ENCODE measurements at regions not wholly inside any gene's neighbourhood (a gene's known extent, or its start where the extent isn't known, plus 50 kb on each side); places are given as distances from the start of the nearest gene placed in this dataset.

DNA sequence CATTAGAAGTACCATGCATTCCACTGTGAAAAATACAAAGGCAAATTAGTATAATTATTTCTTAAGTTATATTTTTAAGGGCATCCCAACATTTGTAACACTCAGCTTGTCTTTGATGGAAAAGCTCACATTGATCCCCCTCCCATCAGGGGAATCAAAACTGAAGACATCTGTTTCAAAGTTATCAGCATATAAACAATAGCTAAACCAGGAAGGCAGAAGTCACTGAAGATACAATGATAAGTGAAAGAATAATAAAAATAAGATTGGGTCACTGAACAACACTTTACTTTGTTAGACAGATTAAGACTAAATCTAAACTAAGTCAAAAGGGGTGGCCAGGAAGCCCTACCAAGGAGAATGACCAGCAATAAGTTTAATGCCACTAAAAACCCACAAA is 801.9 kb upstream of the ACO1 start:
- Histone ChIP-seq H3K9me3 (ENCODE audit: low read length) (no peaks in the 10 kb centered on the region), H3K36me3 (ENCODE audit: insufficient read depth, low read length) (no peaks in the 10 kb centered on the region), H4K20me1 (ENCODE audit: insufficient read depth, low read length) (no peaks in the 10 kb centered on the region), H3K9ac (ENCODE audit: low read length) (no peak overlapping the region), H3K4me2 (ENCODE audit: low read length) (no peak overlapping the region), H3K27ac (ENCODE audit: low read depth, low read length, poor library complexity, severe bottlenecking) (no peak overlapping the region), H3K4me1 (ENCODE audit: insufficient read depth, low read length, severe bottlenecking) (no peaks in the 10 kb centered on the region), H2AFZ (ENCODE audit: low read length) (no peak overlapping the region), H3K9me2 (ENCODE audit: low read depth, low read length) (no peaks in the 10 kb centered on the region), H3K4me3 (ENCODE audit: low read depth, low read length, poor library complexity, severe bottlenecking) (no peak overlapping the region), H3K79me2 (ENCODE audit: insufficient read depth, low read length) (no peaks in the 10 kb centered on the region), H3F3A (ENCODE audit: insufficient read depth, low read length) (no peaks in the 10 kb centered on the region), H3K27me3 (ENCODE audit: insufficient read depth, low read length) (no peaks in the 10 kb centered on the region)
- TF ChIP-seq, protein P1, sequence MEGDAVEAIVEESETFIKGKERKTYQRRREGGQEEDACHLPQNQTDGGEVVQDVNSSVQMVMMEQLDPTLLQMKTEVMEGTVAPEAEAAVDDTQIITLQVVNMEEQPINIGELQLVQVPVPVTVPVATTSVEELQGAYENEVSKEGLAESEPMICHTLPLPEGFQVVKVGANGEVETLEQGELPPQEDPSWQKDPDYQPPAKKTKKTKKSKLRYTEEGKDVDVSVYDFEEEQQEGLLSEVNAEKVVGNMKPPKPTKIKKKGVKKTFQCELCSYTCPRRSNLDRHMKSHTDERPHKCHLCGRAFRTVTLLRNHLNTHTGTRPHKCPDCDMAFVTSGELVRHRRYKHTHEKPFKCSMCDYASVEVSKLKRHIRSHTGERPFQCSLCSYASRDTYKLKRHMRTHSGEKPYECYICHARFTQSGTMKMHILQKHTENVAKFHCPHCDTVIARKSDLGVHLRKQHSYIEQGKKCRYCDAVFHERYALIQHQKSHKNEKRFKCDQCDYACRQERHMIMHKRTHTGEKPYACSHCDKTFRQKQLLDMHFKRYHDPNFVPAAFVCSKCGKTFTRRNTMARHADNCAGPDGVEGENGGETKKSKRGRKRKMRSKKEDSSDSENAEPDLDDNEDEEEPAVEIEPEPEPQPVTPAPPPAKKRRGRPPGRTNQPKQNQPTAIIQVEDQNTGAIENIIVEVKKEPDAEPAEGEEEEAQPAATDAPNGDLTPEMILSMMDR (IDR thresholded peaks at IDR 0.05; ENCODE audit: low read length) = no peak
- TF ChIP-seq EZH2 (IDR thresholded peaks at IDR 0.05; ENCODE audit: borderline replicate concordance, low read length) = no peak

DNA sequence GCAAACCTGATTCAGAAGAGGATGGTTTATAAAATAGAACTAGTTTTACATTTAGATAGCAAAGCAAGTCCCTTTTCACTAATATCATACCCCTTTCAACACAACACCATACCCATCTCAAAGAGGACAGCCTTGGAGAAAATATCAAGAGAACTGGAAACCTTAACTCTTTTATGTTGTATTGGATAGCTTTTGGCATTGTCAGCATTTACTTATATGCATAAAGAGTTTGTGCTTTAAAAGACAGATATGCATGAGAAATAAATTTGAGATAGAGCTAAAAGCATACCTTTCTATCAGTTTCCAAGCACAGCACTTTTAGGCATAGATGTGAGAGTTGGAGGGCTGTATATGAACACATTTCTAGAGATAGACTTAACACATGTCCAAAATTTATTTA is 799.3 kb upstream of the ACO1 start:
- Histone ChIP-seq H2AFZ (ENCODE audit: low read length) (no peak overlapping the region), H3K9me2 (ENCODE audit: low read depth, low read length) (no peaks in the 10 kb centered on the region), H3K9me3 (ENCODE audit: low read length) (no peaks in the 10 kb centered on the region), H3F3A (ENCODE audit: insufficient read depth, low read length) (no peaks in the 10 kb centered on the region), H3K4me1 (ENCODE audit: insufficient read depth, low read length, severe bottlenecking) (no peaks in the 10 kb centered on the region), H3K27me3 (ENCODE audit: insufficient read depth, low read length) (no peaks in the 10 kb centered on the region), H3K79me2 (ENCODE audit: insufficient read depth, low read length) (no peaks in the 10 kb centered on the region), H3K4me2 (ENCODE audit: low read length) (no peak overlapping the region), H3K36me3 (ENCODE audit: insufficient read depth, low read length) (no peaks in the 10 kb centered on the region), H4K20me1 (ENCODE audit: insufficient read depth, low read length) (no peaks in the 10 kb centered on the region), H3K27ac (ENCODE audit: low read depth, low read length, poor library complexity, severe bottlenecking) (no peak overlapping the region), H3K4me3 (ENCODE audit: low read depth, low read length, poor library complexity, severe bottlenecking) (no peak overlapping the region), H3K9ac (ENCODE audit: low read length) (no peak overlapping the region)
- TF ChIP-seq EZH2 (IDR thresholded peaks at IDR 0.05; ENCODE audit: borderline replicate concordance, low read length) = no peak
- TF ChIP-seq, protein P1 (IDR thresholded peaks at IDR 0.05; ENCODE audit: low read length) = no peak

GRCh38 chr9:31587146-31587545 is 797.3 kb upstream of the ACO1 start:
- H3K79me2 ChIP-seq (ENCODE audit: insufficient read depth, low read length) = no peaks in the 10 kb centered on the region
- H3K9me2 ChIP-seq (ENCODE audit: low read depth, low read length) = no peaks in the 10 kb centered on the region
- H4K20me1 ChIP-seq (ENCODE audit: insufficient read depth, low read length) = no peaks in the 10 kb centered on the region
- no peaks in the 10 kb centered on the region for H3K27me3 ChIP-seq (ENCODE audit: insufficient read depth, low read length)
- no peak overlapping the region for H3K4me2 ChIP-seq (ENCODE audit: low read length)
- H3F3A ChIP-seq (ENCODE audit: insufficient read depth, low read length) = no peaks in the 10 kb centered on the region
- TF ChIP-seq, protein P1 (IDR thresholded peaks at IDR 0.05; ENCODE audit: low read length) = no peak
- TF ChIP-seq EZH2 (IDR thresholded peaks at IDR 0.05; ENCODE audit: borderline replicate concordance, low read length) = no peak
- H3K9me3 ChIP-seq (ENCODE audit: low read length) = no peaks in the 10 kb centered on the region
- H3K4me3 ChIP-seq (ENCODE audit: low read depth, low read length, poor library complexity, severe bottlenecking) = no peak overlapping the region
- H3K27ac ChIP-seq (ENCODE audit: low read depth, low read length, poor library complexity, severe bottlenecking) = no peak overlapping the region
- H2AFZ ChIP-seq (ENCODE audit: low read length) = no peak overlapping the region
- no peak overlapping the region for H3K9ac ChIP-seq (ENCODE audit: low read length)
- H3K36me3 ChIP-seq (ENCODE audit: insufficient read depth, low read length) = no peaks in the 10 kb centered on the region
- no peaks in the 10 kb centered on the region for H3K4me1 ChIP-seq (ENCODE audit: insufficient read depth, low read length, severe bottlenecking)
